ENCODE measurements at regions not wholly inside any gene's neighbourhood (a gene's known extent, or its start where the extent isn't known, plus 50 kb on each side); places are given as distances from the start of the nearest gene placed in this dataset.

DNA sequence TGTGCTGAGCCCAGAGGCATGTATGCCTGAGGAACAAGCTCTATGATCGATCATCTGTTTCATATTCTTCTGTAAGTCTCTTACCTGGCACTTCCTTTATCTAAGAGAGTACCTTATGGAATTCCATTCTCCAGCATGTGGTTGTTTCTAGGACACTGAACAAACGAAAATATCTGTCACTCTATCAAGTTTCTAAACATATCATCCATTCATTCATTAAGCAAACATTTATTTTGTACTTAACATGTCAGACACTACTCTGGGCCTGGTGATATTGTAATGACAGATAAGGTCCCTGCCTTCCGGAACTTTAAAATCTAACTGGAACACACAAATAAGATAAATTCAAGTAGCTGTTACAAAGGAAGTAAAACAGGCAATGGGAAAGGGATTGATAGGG, 477.1 kb downstream of the IGSF11 start:
- intact Hi-C loops (cut with micrococcal nuclease; ENCODE audit: unreplicated experiment): no loop called here

DNA sequence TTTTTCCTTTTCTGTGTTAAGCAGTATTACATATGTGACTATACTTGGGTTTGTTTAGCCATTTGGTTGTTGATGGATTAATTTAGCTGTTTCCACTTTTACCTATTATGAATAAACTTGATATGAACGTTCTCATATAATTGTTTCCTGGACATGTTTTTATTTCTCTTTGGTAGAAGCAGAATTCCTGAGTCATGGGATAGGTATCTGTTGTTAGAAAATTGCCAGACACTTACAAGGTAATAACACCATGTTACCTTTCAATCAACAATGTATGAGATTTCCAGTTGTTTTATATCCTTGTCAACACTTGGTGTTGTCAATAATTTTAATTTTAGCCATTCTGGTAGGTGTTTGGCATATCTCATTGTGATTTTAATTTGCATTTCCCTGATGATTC, 475.4 kb downstream of the IGSF11 start:
- H3F3A ChIP-seq (ENCODE audit: insufficient read depth, low read depth): no peaks in the 10 kb centered on the region
- H3K27me3 ChIP-seq (ENCODE audit: insufficient read depth, low read depth): no peaks in the 10 kb centered on the region
- H3K36me3 ChIP-seq (ENCODE audit: low read depth): no peaks in the 10 kb centered on the region
- no peak for TF ChIP-seq EZH2 (IDR thresholded peaks at IDR 0.05; ENCODE audit: low read depth)
- TF ChIP-seq, protein P1, sequence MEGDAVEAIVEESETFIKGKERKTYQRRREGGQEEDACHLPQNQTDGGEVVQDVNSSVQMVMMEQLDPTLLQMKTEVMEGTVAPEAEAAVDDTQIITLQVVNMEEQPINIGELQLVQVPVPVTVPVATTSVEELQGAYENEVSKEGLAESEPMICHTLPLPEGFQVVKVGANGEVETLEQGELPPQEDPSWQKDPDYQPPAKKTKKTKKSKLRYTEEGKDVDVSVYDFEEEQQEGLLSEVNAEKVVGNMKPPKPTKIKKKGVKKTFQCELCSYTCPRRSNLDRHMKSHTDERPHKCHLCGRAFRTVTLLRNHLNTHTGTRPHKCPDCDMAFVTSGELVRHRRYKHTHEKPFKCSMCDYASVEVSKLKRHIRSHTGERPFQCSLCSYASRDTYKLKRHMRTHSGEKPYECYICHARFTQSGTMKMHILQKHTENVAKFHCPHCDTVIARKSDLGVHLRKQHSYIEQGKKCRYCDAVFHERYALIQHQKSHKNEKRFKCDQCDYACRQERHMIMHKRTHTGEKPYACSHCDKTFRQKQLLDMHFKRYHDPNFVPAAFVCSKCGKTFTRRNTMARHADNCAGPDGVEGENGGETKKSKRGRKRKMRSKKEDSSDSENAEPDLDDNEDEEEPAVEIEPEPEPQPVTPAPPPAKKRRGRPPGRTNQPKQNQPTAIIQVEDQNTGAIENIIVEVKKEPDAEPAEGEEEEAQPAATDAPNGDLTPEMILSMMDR (conservative IDR thresholded peaks at IDR 0.05): no peak
- no peak overlapping the region for H3K27ac ChIP-seq
- H3K4me1 ChIP-seq (replicated peaks; ENCODE audit: insufficient read depth): no peaks in the 10 kb centered on the region
- CTCF ChIA-PET: no interaction called here
- no TSS peak for BruUV-seq (replicated peaks)
- no peaks in the 10 kb centered on the region; the same call in 1 of the 2 replicates for H4K20me1 ChIP-seq (ENCODE audit: insufficient read depth)
- intact Hi-C loops (cut with micrococcal nuclease; ENCODE audit: unreplicated experiment): no loop called here
- POLR2A ChIA-PET (ENCODE audit: unreplicated experiment): no interaction called here
- no peaks in the 10 kb centered on the region for H3K79me2 ChIP-seq (ENCODE audit: low read depth)
- H3K4me2 ChIP-seq: no peak overlapping the region
- DNase-seq: no peak
- H3K9me3 ChIP-seq (ENCODE audit: insufficient read depth, low read depth): no peaks in the 10 kb centered on the region
- no peak overlapping the region for H2AFZ ChIP-seq
- H3K9me2 ChIP-seq (ENCODE audit: insufficient read depth): no peaks in the 10 kb centered on the region; the same call in 1 of the 2 replicates
- H3K4me3 ChIP-seq: no peak overlapping the region

More for the DNA sequence above, 477.1 kb downstream of the IGSF11 start:
- no peak for DNase-seq
- Histone ChIP-seq H3K4me1 (replicated peaks; ENCODE audit: insufficient read depth) (no peaks in the 10 kb centered on the region), H2AFZ (no peak overlapping the region), H3K4me3 (no peak overlapping the region), H3K36me3 (ENCODE audit: low read depth) (no peaks in the 10 kb centered on the region), H3K79me2 (ENCODE audit: low read depth) (no peaks in the 10 kb centered on the region), H3K4me2 (no peak overlapping the region), H3K9me2 (ENCODE audit: insufficient read depth) (no peaks in the 10 kb centered on the region; the same call in 1 of the 2 replicates), H3K27me3 (ENCODE audit: insufficient read depth, low read depth) (no peaks in the 10 kb centered on the region), H4K20me1 (ENCODE audit: insufficient read depth) (no peaks in the 10 kb centered on the region; the same call in 1 of the 2 replicates), H3K9me3 (ENCODE audit: insufficient read depth, low read depth) (no peaks in the 10 kb centered on the region), H3K27ac (no peak overlapping the region), H3F3A (ENCODE audit: insufficient read depth, low read depth) (no peaks in the 10 kb centered on the region)
- BruUV-seq (replicated peaks): no TSS peak
- no peak for TF ChIP-seq EZH2 (IDR thresholded peaks at IDR 0.05; ENCODE audit: low read depth)
- TF ChIP-seq, protein P1 (conservative IDR thresholded peaks at IDR 0.05): no peak
- POLR2A ChIA-PET (ENCODE audit: unreplicated experiment): no interaction called here
- CTCF ChIA-PET: interaction anchor here (0.6 kb wide), 1 partner anchor 77 kb away, joined by 3 read pairs; no protein-coding TSS in a partner anchor

DNA sequence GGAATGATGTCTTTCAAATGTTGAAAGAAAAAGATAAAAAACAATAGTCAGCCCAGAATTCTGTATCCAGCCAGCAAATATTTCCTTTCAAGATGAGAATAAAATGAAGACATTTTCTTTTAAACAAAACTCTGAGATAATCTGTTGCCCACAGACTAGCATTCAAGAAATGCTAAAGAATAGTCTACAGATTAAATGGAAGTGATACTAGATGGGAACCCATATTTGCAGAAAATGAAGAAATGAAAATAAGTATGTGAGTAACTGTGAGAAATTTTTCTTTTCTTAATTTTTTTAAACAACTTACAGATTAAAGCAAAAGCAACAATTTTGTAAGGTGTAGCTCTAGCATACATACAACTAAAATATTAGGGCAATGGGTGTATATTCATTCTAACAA, 469.8 kb downstream of the IGSF11 start:
- CTCF ChIA-PET: no interaction called here
- POLR2A ChIA-PET (ENCODE audit: unreplicated experiment): no interaction called here
- no peak overlapping the region for H3K4me3 ChIP-seq

More for the DNA sequence above, 469.8 kb downstream of the IGSF11 start:
- no peaks in the 10 kb centered on the region for H3K79me2 ChIP-seq (ENCODE audit: low read depth)
- H3K9me3 ChIP-seq (ENCODE audit: insufficient read depth, low read depth): no peaks in the 10 kb centered on the region
- no peaks in the 10 kb centered on the region; the same call in 1 of the 2 replicates for H4K20me1 ChIP-seq (ENCODE audit: insufficient read depth)
- no peaks in the 10 kb centered on the region for H3K27me3 ChIP-seq (ENCODE audit: insufficient read depth, low read depth)
- TF ChIP-seq EZH2 (IDR thresholded peaks at IDR 0.05; ENCODE audit: low read depth): no peak
- TF ChIP-seq, protein P1 (conservative IDR thresholded peaks at IDR 0.05): no peak
- no peak overlapping the region for H2AFZ ChIP-seq
- no peak overlapping the region for H3K27ac ChIP-seq
- DNase-seq: no peak
- no peaks in the 10 kb centered on the region; the same call in 1 of the 2 replicates for H3K9me2 ChIP-seq (ENCODE audit: insufficient read depth)
- intact Hi-C loops (cut with micrococcal nuclease; ENCODE audit: unreplicated experiment): no loop called here
- H3F3A ChIP-seq (ENCODE audit: insufficient read depth, low read depth): no peaks in the 10 kb centered on the region
- BruUV-seq (replicated peaks): no TSS peak
- H3K4me2 ChIP-seq: no peak overlapping the region
- H3K4me1 ChIP-seq (replicated peaks; ENCODE audit: insufficient read depth): no peaks in the 10 kb centered on the region
- H3K36me3 ChIP-seq (ENCODE audit: low read depth): no peaks in the 10 kb centered on the region

All from PC-9 (cell line).